Activated CD8-positive, alpha-beta T cell treated with anti-CD3 and anti-CD28 coated beads for 36 hours (primary cell): ENCODE measurements at regions not wholly inside any gene's neighbourhood (a gene's known extent, or its start where the extent isn't known, plus 50 kb on each side); places are given as distances from the start of the nearest gene placed in this dataset.

Experiments
- ATAC-seq: fragments of 200-7000 bp; cut with Tn5 transposase; one replicate; pipeline ENCODE4 v1.10.0; 2021; ENCODE audit warnings: mild to moderate bottlenecking, moderate library complexity
- CTCF ChIA-PET: fragments of 350-600 bp; sonication (Branson Sonifier 250); formaldehyde crosslinking; loops from one replicate; lab custom pipeline; 2021; ENCODE audit warnings: antibody characterized with exemption; lab: Charles Lee
- POLR2A ChIA-PET: fragments of 350-600 bp; sonication (Branson Sonifier 250); formaldehyde crosslinking; loops from one replicate; lab custom pipeline; 2021; ENCODE audit warnings: antibody characterized with exemption; lab: Charles Lee
- DNase-seq: peaks from one replicate; pipeline ENCODE4 v3.0.0-alpha.2; 2020
- H3K27ac Mint-ChIP-seq: one replicate; pipeline ENCODE4 v1.8.0; 2021; ENCODE audit warnings: mild to moderate bottlenecking, mixed read lengths
- H3K27me3 Mint-ChIP-seq: one replicate; pipeline ENCODE4 v1.8.0; 2021; ENCODE audit warnings: mixed read lengths
- H3K36me3 Mint-ChIP-seq: one replicate; pipeline ENCODE4 v1.8.0; 2021; ENCODE audit warnings: low read depth, mixed read lengths
- H3K4me1 Mint-ChIP-seq: one replicate; pipeline ENCODE4 v1.8.0; 2021; ENCODE audit warnings: low read depth, mixed read lengths
- H3K4me3 Mint-ChIP-seq: one replicate; pipeline ENCODE4 v1.8.0; 2021; ENCODE audit warnings: mild to moderate bottlenecking, moderate library complexity, mixed read lengths
- H3K9me3 Mint-ChIP-seq: one replicate; pipeline ENCODE4 v1.8.0; 2021; ENCODE audit warnings: mixed read lengths
- CTCF ChIP-seq: fragments of 200-600 bp; IDR thresholded peaks from one replicate; pipeline ENCODE4 v1.8.0; 2022; ENCODE audit warnings: antibody characterized with exemption, mild to moderate bottlenecking
- intact Hi-C: fragments of 100-400 bp; cut with micrococcal nuclease; formaldehyde crosslinking; loops from one replicate; pipeline ENCODE4 v1.10.0; 2022

GRCh38 chr5:26727916-26728315, 310.5 kb downstream of the CDH9 start:
- ChIA-PET POLR2A (no interaction called here), CTCF (no interaction called here)
- intact Hi-C loops = no loop called here
- Mint-ChIP-seq H3K4me1 (no peaks in the 10 kb centered on the region), H3K4me3 (no peak overlapping the region), H3K27ac (no peak overlapping the region), H3K9me3 (peaks cover 17% of the 10 kb centered on the region), H3K36me3 (no peaks in the 10 kb centered on the region), H3K27me3 (no peaks in the 10 kb centered on the region)
- DNase-seq = no peak
- no peak for ATAC-seq
- no peak for TF ChIP-seq CTCF

- intact Hi-C loops = no loop called here
- Mint-ChIP-seq H3K4me1 (no peaks in the 10 kb centered on the region), H3K27ac (no peak overlapping the region), H3K4me3 (no peak overlapping the region), H3K36me3 (no peaks in the 10 kb centered on the region), H3K9me3 (peaks cover 5% of the 10 kb centered on the region), H3K27me3 (no peaks in the 10 kb centered on the region)
- ChIA-PET POLR2A (no interaction called here), CTCF (no interaction called here)
- TF ChIP-seq CTCF = no peak
- DNase-seq (no peak), ATAC-seq (no peak)
Observed at GRCh38 chr5:26719803-26720202, 318.6 kb downstream of the CDH9 start.

- H3K27me3 Mint-ChIP-seq = no peaks in the 10 kb centered on the region
- H3K4me3 Mint-ChIP-seq = no peak overlapping the region
- CTCF ChIA-PET = no interaction called here
- POLR2A ChIA-PET = no interaction called here
- H3K4me1 Mint-ChIP-seq = no peaks in the 10 kb centered on the region
- intact Hi-C loops = no loop called here
- TF ChIP-seq CTCF = peak; percentile 40
- DNase-seq (peak; percentile 31), ATAC-seq (no peak)
- no peaks in the 10 kb centered on the region for H3K36me3 Mint-ChIP-seq
- peaks cover 9% of the 10 kb centered on the region for H3K9me3 Mint-ChIP-seq
- no peak overlapping the region for H3K27ac Mint-ChIP-seq
Observed at GRCh38 chr5:26700759-26701384, 337.5 kb downstream of the CDH9 start.

GRCh38 chr5:26692952-26693351, 345.4 kb downstream of the CDH9 start:
- H3K4me3 Mint-ChIP-seq = no peak overlapping the region
- no peaks in the 10 kb centered on the region for H3K4me1 Mint-ChIP-seq
- H3K36me3 Mint-ChIP-seq = no peaks in the 10 kb centered on the region
- ChIA-PET POLR2A (no interaction called here), CTCF (no interaction called here)
- no peak for TF ChIP-seq CTCF
- no peaks in the 10 kb centered on the region for H3K27me3 Mint-ChIP-seq
- DNase-seq = no peak
- H3K27ac Mint-ChIP-seq = no peak overlapping the region
- intact Hi-C loops = no loop called here
- ATAC-seq = no peak
- peaks cover 9% of the 10 kb centered on the region for H3K9me3 Mint-ChIP-seq

- no peak for TF ChIP-seq CTCF
- H3K36me3 Mint-ChIP-seq = no peaks in the 10 kb centered on the region
- no peak overlapping the region for H3K27ac Mint-ChIP-seq
- no peaks in the 10 kb centered on the region for H3K4me1 Mint-ChIP-seq
- ATAC-seq = no peak
- ChIA-PET CTCF (no interaction called here), POLR2A (no interaction called here)
- H3K9me3 Mint-ChIP-seq = peaks cover 9% of the 10 kb centered on the region
- H3K4me3 Mint-ChIP-seq = no peak overlapping the region
- H3K27me3 Mint-ChIP-seq = no peaks in the 10 kb centered on the region
- intact Hi-C loops = no loop called here
- DNase-seq = no peak
Observed at GRCh38 chr5:26691486-26691885, 346.9 kb downstream of the CDH9 start.
